ENCODE measurements at regions not wholly inside any gene's neighbourhood (a gene's known extent, or its start where the extent isn't known, plus 50 kb on each side); places are given as distances from the start of the nearest gene placed in this dataset.

DNA sequence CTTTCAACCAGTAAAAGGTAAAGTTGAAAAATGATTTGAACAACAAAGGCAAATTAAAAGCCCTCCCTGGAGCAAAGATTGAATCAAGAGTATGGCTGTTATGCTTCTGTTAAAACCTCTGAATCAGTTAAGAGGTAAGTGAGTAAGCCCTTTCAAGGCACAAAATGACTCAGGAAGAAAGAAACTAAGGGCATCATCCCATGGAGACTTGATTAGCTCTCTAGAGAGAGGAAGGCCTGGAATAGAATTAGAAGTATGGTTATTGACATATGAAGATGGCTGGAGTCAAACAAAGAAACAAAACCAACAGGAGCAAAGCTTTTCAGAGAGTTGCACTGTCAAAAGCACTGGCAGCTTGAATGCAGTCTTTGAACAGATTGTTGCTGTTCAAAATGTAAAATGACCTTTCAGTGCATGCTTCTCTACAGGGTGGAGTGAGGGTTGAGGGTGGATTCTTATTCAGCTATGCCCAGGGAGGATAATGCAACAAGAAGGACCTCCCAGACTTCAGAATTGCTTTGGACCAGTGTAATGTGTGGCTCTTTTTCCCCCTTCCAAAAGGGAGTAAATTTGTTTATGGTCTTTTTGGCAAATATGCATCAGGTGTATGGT, 365.5 kb downstream of the GBA3 start:
- no peak for TF ChIP-seq EZH2 (IDR thresholded peaks at IDR 0.05)
- no peak for TF ChIP-seq POLR2AphosphoS5 (IDR thresholded peaks at IDR 0.05; ENCODE audit: borderline replicate concordance, low read depth, low read length)
- no peak for TF ChIP-seq FOXP2 (optimal IDR thresholded peaks at IDR 0.05; ENCODE audit: control extremely low read depth, extremely low read length, insufficient read depth)
